H54 (cell line): ENCODE measurements at regions not wholly inside any gene's neighbourhood (a gene's known extent, or its start where the extent isn't known, plus 50 kb on each side); places are given as distances from the start of the nearest gene placed in this dataset.

Experiments
- DNase-seq: peaks from one replicate; pipeline ENCODE4 v3.0.0; 2011; ENCODE audit warnings: low spot score, mixed read lengths; ENCODE audit not compliant: insufficient read length
- FAIRE-seq: peaks from 3 replicates; lab custom pipeline; 2011; peaks lifted over from hg19 to GRCh38; lab: Jason Lieb, UNC
- POLR2A ChIP-seq: IDR thresholded peaks from 2 replicates; pipeline ENCODE4 v1.6.1; 2011; ENCODE audit warnings: low read depth, mild to moderate bottlenecking, low read length

DNA sequence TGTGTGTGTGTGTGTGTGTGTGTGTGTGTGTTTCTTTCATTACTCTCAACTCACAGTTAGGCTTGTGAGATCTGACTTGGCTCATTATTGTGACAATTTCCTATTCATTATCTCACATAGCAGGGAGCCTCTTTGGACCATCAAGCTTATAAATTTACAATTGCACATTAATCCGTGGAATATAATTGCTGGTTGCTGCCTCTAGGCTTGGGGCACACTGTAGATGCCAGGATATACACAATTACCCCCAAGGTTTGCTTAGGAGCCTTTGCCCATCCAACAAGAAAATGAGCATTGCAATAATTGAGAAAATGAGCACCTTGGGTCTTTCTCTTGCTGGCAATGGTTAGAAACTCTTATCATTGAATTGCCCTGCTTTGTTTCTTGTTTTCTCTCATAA, 161.6 kb upstream of the DMRTA1 start:
- no peak for TF ChIP-seq POLR2A
- DNase-seq (no peak), FAIRE-seq (no peak)

DNA sequence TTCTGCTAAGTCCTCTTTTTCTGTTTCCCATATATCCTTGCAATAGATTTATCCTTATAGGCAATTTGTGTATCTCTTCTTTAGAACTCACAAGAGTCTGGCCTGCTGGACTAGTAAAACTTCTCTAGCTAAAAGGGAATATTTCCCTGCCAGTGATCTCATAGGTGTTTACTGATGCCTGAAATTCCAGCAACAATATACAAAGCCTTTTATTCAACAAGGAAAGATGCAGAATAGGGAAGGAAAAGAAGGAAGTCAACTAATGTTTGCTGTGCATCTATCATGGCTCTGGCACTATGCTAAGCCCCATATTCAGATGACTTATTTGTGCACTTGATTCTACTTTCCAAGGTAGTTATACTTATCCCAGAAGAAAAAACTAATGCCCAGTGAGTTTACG, 160.0 kb upstream of the DMRTA1 start:
- DNase-seq (no peak), FAIRE-seq (no peak)
- no peak for TF ChIP-seq POLR2A

DNA sequence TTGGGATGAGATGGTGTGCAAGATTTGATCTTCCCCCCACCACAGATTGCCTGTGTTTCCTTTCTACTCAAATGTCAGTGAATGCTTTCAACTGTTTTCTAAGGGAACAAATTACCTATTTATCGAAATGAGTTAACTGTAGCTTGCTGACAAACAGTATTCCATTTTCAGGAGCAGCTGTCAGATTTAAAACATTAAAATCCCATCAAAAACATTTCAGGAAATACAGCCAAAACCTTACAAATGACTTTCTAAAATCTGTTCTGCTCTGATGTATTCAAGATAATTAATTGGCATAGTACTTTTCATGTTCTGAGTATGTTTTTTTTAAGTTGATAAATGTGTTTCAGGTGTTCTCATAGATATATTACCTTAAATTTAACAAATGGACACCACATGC, 158.0 kb upstream of the DMRTA1 start:
- FAIRE-seq, result no peak
- no peak for TF ChIP-seq POLR2A
- DNase-seq, result no peak

DNA sequence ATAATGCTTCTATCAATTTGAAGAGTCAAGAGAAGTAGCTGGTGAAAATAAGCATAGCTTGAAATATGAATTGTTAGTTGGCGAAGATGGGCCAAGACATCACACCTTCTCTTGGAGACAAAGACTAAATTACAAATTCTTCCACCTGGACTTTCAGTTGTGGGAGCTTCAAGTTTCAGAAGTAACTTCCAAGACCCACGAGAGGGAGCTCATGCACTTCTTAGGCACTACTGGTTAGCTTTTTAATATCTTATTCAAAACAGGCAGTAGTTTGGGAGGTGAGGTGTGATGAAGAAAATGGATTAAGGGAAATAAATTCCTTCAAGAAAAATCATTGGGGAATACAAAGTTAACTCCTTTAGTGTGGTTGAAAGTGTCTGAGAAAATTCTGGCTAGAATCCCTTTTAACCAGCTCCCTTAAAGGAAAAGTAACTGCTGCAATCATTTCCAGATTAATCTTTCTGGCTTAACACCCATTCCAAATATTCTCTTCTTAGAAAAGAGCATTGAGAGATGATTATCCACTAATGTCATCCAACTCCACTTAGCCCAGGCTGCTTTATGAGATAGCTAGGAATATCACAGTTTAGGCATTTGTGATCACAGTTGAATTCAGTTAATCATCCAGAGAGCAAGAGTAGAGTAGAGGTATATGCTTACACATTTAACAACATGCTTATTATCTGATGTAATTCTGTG, 139.5 kb upstream of the DMRTA1 start:
- TF ChIP-seq POLR2A, result no peak
- FAIRE-seq, result no peak
- no peak for DNase-seq

DNA sequence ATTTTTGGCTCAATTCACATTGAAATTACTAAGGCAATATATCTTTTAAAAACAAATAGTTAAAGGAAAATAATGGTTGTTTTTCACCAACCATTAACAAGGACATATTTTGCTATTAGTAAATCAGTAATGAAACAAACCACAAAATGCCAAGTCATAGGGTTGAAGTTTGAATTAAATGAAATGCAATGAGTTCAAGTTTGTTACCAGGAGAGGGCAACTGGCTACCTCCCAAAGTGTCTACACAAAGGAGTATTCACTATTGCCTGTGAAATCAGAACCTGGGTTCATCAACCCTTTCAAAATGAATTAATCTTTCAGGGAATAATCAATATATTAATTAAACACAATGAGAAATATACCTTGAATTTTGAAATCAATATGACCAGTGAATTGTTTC, 138.4 kb upstream of the DMRTA1 start:
- FAIRE-seq, result no peak
- no peak for TF ChIP-seq POLR2A
- no peak for DNase-seq

DNA sequence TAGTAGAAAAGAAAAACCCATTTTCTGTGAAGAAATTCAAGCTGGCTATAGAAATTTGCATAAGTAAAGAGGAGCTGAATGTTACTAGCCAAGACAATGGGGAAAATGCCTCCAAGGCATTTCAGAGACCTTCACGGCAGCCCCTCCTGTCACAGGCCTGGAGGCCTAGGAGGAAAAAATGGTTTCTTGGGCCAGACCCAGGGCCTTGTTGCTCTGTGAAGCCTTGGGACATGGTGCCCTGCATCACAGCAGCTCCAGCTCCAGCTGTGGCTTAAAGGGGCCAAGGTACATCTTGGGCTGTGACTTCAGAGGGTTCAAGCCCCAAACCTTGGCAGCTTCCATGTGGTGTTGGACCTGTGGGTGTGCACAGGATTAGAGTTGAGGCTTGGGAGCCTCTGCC, 130.0 kb upstream of the DMRTA1 start:
- TF ChIP-seq POLR2A, result no peak
- no peak for DNase-seq
- FAIRE-seq, result no peak

DNA sequence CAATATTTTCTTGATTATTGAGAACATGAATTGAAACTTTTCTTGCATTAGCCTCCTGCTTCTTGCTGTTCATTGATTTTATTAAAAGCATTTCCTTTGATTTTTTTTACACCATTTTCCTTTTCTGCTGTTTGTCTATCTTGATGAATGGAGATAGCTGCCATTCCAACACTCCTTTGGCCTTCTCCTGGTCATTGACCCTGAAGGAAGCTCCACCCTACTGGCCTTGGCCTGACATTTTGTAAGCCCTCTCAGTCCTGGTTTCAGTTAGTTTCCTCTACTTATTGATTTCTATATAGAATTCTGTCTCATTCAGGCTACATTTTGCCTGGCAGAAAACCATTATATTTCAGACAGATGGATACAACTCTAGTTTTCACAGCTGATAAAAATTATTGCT, 115.1 kb upstream of the DMRTA1 start:
- TF ChIP-seq POLR2A, result no peak
- DNase-seq (no peak), FAIRE-seq (no peak)

DNA sequence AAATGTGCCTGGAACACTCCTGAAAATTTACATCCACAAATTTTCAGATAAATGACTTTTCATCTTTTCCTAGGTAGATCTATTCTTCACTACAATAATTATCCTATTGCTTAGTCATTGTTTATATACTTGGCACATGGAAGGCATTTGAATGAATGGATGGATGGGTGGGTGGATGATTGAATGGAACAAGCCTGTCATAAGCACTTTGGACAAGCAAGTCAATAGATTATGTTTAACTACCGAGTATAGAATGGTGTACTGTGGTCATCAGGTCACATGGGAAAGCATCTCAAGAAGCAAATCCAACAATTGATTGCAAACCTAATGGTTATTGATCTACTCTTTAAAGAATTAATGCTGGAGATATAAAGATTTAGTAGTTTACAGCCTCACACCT, 114.4 kb upstream of the DMRTA1 start:
- no peak for TF ChIP-seq POLR2A
- FAIRE-seq, result no peak
- no peak for DNase-seq

DNA sequence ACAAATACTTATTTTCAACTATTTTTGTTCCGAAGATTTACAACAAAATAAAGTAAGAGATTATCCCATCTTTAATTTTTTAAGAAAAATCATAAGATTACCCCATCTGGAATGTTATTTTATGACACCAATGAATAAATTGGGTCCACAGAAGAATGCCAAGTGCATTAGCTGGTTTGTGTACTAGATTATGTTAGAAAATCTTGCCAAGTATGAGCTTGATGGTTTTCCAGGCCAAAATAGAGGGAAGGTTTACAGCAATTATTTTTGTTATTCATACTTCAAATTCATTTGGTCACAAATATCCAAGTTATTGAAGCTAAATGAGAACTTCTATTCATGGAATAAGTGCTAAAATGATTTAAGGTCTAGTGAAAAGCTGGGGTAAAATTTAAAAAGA, 109.4 kb upstream of the DMRTA1 start:
- DNase-seq, result no peak
- no peak for FAIRE-seq
- no peak for TF ChIP-seq POLR2A

DNA sequence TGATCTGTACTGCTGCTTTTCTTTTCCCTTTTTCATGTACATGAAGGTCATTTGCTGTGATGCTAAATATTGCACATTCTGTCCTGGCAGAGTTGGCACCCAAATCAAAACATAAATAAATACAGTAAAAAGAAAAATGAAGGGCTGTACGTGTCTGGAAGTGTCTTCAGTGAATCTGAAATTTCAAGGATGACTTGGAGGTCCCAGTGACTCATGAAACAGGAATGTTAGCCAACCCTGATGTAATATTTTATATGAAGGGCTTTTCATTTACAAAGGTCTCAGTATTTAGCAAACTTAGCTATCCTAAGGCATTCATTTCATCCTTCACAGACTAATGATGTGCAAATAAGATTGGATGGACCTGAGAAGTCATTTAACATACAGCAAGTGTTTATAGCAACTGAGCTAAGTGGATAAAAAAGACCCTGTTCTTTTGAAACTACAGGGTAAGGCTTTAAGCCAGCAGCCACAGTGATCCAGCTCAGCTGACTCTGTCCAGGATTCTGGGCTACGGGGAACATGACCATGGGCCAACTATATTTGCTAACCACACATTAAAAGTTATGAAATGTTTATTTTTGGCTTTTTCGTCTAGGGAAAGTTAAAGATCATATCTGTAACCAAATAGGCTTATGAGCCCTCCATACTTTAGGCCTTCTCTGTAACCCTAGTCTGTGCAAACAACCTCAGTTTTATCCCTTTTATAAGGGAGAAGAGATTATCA, 104.0 kb upstream of the DMRTA1 start:
- TF ChIP-seq POLR2A, result no peak
- DNase-seq (no peak), FAIRE-seq (no peak)

DNA sequence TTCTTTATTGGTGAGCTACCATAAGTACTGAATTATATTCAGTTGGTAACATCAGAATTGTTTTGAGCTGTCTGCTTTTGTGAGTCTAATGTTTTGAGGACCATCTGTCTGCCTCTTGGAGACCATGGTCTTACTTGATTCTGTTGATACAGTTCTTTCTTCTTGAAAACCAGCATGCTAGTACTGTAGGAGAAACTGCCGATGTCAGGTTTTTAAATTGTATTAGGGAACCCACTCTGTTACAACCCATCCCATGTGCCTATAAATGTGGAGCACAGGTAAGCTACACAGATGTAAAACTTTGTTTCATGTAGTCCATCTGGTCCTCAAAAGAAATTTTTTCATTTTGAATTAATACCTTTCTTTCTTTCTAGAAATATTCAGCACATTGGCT, 103.4 kb upstream of the DMRTA1 start:
- DNase-seq, result no peak
- FAIRE-seq, result no peak
- no peak for TF ChIP-seq POLR2A

DNA sequence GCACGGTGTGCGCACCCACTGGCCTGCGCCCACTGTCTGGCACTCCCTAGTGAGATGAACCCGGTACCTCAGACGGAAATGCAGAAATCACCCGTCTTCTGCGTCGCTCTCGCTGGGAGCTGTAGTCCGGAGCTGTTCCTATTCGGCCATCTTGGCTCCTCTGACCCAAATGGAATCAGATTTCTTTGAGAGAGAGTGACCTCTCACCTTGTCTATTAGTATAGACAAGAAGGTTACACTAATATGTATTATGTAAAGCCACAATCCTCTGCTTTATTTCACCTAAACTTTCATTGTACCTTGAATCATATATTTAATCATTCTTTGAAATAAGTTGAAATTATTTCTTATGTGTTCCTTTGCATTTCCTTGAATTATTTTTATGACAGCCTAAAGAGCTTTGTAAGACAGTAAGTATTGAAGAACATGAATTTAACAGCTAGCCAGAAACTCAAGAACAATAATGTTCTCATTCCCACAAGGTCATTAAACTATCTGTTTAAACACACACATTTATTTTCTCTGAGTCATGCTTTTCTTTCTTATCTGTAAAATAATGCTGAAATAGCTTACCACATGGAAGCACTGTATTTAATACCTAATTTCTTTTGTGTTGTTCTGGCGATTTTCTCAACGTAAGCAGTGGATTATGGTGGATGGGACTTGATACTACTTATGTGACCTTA, 91.8 kb upstream of the DMRTA1 start:
- DNase-seq, result no peak
- no peak for TF ChIP-seq POLR2A
- no peak for FAIRE-seq

DNA sequence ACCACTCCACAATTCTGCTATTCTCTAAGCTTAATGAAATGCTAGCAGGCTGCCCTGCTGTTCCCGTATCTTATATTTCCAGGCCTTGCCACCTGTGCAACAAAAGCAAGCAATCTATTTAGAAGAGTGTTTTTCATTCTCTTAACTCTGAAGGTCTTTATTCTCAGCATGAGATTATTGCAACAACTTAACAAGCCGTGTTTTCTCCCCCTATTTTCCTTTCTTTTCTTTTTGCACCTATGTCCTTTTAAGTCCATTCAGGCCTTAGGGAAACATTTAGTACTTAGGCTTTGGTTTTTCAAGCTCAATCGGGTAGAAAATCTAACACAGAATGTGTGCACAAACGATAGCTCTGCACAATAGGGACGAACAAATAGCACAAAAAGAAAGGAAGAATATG, 89.6 kb upstream of the DMRTA1 start:
- FAIRE-seq (no peak), DNase-seq (no peak)
- no peak for TF ChIP-seq POLR2A

DNA sequence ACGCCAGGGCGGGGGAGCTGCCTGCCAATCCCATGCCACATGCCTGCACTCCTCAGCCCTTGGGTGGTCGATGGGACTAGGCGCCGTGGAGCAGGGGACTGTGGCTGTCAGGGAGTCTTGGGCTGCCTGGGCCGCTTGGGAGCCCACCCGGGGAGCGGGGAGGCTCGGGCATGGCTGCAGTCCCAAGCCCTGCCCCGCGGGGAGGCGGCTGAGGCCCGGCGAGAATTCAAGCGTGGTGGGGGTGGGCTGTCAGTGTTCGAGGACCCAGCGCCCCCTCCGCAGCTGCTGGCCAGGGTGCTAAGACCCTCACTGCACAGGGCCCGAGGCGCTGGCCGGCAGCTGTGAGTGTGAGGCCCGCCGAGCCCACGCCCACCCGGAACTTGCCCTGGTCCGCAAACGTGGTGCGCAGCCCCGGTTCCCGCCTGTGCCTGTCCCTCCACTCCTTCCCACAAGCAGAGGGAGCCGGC, 83.2 kb upstream of the DMRTA1 start:
- TF ChIP-seq POLR2A, result no peak
- FAIRE-seq (no peak), DNase-seq (no peak)
